Hypothalamus (tissue), 51 donors: ENCODE measurements at regions not wholly inside any gene's neighbourhood (a gene's known extent, or its start where the extent isn't known, plus 50 kb on each side); places are given as distances from the start of the nearest gene placed in this dataset.

ENCODE experiments used
- DNase-seq, 51 donors: peaks; one replicate each; lab custom pipeline; 2025; lab: John Stamatoyannopoulos, UW

DNA sequence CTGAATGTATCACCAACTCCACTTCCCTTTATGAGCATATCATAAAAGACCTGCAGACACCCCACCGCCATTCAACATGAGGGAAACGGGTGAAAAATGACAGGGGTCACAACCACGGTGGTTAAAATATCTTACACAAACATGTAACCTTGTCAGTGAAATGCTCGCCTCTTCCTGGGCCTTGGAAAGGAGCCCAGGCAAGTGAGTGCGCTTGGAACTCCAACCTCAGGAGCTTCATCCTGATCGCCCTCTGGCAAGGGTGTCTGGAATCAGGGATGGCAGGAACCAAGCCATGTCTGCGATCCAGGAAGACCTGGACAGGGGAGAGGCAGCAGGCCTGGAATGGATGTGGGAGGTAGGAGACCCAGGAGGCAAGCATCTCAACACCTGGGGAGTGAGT is 282.7 kb downstream of the GAS1 start:
- DNase-seq: no peak

DNA sequence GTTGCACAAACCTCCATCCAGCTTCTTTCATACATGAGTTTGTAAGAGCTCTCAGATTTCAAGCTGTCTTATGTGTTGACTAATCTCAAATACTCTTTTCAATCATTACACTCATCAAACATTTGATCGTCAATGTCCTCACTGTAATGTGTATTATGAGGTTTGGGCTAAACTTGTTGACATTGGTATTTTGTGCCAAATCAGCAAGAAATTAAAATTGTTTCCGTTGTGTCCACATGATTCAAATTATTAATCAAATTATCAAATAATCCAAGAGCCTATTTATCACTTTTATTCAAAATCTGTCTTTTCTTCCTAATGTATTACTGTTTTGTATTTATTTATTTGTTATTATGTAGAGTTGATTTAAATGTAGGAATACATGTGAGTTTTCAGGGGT is 283.4 kb downstream of the GAS1 start:
- DNase-seq: no peak

DNA sequence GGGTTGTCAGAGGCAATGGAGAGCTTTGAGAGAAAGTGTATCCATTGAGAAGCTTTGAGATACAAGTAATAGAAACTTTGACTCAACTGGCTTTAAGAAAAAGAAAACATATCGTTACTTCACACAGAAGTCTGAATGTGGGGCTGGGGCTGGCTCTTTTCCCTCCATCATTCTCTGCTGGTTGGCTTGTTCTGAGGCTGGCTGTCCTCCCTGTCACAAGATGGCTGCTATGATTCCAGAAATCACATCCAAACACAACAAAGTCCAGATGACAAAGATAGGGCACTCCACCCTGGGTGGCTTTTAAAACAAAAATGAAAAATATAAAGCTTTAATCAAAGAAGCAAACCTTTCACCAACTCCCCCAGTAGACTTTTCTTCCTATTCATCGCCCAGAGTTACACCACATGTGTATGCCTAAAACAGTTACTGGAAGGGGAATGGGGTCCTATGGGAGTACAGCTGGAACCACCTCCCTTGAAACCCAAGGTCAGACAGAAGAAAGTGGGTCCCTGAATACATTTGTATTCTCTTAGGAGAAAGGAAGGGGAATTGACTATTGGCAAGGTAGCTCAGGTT is 284.3 kb downstream of the GAS1 start:
- no peak for DNase-seq

DNA sequence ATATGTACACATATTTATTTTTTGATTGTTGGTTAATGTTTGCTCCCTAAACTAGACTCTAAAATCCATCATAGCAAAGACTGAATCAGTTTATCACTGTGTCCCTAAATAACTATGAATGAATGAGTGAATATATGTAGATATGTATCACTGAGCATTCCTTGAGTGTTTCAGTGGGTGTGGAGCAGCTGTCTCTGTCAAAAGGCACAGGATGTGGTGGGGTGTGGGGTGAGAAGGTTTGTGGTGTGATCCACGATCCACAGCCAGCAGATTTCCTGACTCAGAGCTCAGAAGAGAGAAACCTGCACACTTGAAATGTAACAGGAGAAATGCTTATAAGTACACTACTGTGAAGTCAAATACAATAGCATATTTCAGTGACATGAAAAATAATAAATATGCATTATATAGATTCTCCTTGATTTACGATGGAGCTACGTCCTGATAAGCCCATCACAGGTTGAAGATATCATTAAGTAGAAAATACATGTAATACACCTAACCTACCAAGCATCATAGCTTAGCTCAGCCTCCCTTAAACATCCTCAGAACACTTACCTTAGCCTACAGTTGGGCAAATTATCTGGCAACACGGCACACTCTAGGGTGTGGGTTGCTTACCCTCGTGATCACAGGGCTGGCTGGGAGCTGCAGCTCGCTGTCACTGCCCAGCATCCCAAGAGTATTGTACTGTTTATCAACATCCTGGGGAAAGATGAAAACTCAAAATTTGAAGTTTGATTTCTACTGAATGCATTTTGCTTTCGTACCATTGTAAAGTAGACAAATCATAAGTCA is 287.0 kb downstream of the GAS1 start:
- DNase-seq: peak in 1 of 51 donors; percentile 23

DNA sequence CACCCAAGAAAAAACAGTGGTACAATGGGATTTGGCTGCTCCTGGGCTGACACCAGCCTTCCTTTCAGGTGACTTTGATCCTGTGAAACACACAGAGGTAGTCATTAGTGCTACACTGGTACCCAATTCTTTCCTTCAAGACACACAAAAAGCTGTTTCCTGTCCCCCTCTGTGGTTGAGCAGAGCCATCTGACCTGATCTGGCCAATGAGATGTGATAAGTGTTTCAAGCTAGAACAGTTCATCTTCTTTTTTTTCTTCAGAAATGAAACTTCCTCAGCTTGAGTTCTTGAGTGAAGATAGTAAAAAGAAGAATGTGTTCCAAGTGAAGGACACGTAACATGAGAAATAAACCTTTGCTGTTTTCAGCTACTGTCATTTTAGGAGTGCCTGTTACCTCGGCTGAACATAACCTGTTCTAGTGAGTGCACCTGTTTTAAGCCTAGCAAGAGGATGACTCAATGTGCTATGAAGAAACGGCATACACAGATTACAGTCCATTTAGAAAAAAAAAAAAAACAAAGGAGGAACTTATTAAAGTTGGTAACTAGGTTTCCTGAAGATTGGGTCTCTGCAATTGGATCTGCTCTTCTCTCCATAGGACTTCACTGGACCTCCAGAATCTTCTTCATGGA is 287.8 kb downstream of the GAS1 start:
- DNase-seq: no peak

DNA sequence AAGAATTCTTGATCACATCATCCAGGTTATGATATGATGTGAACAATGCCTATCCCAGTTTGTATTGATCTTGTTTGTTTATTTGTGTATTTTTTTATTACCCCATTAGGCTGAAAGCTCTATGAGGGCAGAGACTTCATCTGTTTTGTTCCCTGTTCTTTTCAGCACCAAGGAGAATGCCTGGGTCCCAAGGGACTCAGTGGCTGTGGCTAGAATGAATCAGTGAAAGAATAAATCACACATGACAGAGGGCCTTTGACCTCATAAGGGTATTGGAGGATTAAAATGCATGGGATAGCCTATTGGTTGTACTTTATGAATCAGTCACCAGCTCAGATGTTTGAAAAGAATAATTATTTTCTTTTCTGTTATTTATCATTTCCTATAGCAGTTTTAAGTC is 292.2 kb downstream of the GAS1 start:
- DNase-seq: no peak

DNA sequence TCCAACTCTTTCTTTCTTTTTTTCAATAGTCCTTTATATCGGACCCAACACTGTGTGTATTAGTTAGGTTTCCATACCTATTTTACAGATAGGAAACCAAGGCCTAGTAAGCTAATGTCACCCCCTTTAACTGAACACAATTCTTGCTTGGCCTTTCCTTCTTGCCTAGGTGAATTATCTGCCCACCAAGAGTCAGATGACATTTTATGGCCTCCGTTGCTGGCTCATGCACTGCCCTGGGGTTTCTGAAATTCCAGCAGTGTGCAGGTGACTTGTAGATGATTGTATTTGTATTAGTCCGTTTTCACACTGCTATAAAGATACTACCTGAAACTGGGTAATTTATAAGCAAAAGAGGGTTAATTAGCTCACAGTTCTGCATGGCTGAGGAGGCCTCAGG is 293.8 kb downstream of the GAS1 start:
- DNase-seq: no peak

DNA sequence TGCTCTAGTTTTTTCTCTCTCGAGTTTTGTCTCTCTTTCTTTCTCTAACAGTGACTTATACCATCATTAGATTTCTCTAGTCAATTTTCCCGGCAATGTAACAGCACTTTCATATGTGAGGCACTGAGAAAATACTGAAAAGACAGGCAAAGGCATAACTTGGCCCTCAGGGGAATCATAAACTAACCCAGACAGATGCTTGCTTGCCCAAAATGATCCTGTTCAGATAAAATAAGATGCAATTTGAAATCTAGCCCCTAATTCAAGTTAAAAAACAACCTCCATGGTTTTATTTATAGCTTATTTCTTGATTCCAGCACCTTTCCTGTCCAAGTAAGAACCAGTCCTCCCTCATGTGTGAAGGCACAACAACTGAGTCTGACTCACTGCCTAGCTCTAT is 294.6 kb downstream of the GAS1 start:
- DNase-seq: no peak

DNA sequence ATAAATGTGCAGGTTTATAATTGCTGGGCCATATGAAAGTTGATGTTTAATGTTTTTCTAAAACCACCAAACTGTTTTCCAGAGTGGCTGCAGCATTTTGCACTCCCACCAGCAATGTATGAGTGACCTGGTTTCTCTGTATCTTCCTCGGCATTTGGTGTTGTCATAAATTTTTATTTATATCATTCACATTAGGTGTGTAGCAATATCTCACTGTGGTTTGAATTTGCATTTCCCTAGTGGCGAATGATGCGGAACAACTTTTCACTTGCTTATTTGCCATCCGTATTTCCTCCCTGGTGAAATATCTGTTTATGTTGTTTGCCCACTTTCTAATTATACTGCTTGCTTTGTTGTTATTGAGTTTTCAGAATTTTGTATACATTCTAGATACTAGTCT is 295.7 kb upstream of the TUT7 start:
- no peak for DNase-seq

DNA sequence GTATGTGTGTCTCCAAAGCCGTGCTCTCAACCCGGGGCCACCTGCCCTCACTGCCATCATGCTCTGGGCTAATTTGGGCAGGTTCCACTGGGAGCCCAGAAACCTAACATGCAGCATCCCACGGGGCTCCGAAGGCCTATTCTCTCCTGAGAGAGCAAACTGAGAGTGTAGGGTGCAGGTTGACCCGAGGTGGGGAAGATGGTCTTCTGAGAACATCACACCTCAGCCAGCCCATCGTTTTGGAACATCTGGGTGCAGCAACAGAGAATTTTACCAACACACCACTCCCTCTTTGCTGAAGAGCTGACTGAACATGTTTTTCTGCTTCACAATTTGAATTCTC is 294.6 kb upstream of the TUT7 start:
- no peak for DNase-seq

DNA sequence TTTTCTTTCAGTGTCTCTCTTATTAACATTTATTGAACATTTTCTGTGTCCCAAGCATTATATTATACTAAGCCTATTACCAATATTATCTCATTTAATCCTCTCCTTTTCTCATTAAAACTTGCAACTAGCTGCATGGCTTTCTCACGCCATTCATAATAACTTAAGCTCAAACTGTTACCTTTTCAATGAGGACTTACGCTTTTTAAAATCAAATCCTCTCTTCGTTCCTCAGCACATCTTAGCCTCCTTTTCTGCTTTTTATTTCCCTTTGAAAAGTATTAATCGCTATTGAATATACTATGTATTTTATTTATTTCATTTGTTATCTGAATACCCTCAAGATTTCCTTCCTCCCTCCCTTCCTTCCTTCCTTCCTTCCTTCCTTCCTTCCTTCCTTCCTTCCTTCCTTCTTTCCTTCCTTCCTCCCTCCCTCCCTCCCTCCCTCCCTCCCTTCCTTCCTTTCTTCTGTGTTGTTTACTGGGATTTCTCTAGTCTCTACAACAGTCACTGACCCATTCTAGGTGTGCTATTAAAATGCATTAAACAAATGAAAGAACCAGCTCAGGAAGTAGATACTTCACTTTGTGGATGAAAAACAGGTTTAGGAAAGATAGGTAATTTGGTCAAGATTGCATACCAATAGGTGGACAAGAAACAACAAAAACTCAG is 294.1 kb upstream of the TUT7 start:
- no peak for DNase-seq

DNA sequence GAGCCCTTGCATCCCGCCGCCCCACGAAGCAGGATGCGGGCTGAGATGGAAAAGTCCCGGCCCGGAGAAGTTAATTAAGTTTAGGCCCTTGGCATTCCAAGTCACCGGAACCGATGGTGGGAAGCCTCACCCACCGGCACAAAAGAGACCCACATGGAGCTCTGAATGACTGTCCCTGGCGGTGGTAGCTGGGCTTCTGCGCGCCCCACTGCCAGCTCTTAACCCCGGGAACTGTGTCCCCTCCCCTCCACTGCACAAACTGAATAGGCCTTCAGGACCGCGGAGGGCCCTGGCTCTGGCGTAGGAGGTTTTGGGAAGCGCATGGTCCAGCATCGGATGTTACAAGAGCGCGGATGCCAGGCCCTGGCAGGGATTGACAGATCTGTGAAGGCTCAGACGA is 291.1 kb upstream of the TUT7 start:
- DNase-seq: peak in 21 of 51 donors; percentile 3 to 40 (median 15)

DNA sequence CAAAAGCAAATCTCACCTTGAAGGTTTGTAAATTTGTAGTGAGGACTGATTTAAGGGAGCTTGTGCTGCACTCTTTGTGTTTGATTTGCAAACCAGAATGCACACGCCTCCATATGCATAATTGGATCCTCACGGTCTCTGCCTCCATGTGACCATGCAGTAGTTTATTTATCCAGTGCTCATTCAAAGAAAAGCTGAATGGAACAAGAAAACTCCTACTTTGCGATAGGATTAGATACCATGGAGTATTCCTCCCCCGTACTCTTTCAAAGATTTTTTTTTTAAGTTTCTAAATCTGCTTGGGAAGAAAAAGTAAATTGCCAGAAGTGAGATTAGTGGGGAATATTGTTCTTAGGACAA is 290.4 kb upstream of the TUT7 start:
- DNase-seq: no peak

DNA sequence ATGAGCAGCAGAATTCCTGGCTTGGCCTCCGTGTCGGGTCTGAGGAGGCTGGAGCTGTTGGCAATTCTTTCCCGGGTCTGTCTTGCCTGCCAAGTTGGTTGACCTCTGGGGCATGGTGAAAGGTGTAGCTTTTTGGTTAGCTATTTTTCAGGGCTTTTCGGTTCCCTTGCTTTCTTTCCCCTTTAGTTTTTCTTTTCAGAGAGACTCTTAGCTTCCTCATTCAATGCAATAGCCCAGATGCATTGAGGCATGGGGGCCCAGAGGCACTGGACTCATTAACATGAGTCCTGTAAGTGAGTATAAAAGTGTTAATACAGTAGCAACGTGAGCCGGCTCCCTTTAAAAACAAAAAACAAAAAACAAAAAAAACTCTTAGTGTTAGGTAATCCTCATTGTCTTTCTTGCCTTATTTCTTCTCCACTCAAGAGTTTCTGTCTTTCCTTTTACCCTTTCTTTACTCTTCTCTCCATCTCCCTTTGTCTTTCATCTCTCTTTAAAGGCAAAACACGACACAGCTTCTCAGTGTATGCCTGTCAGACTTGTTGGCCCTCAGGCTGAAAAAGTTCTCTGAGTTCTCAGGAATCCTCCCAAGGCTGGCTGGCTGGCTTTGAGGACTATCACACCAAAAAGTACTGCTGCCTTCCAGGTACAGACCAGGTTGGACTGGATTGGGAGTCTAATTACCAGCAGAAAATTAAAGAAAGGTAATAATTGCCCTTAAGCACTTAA is 289.9 kb upstream of the TUT7 start:
- no peak for DNase-seq

DNA sequence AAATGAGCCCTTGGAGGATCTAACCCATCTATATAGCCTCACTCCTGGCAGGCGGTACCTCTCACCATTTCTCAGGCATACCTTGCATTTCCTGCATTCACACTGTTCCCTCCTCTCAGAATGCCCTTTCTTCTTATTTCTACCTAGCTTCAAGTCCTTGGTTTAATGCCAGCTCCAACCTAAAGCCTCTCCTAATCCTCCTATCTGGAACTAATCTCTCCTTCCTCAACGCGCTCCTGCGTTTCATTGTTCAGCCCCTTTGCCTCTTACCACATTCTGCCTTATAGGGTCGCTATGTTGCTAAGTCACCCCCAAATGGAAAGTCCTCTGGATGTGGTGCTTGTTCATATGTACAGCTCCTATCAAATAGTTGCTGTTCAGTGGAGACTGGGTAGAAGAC is 288.5 kb upstream of the TUT7 start:
- DNase-seq: no peak

DNA sequence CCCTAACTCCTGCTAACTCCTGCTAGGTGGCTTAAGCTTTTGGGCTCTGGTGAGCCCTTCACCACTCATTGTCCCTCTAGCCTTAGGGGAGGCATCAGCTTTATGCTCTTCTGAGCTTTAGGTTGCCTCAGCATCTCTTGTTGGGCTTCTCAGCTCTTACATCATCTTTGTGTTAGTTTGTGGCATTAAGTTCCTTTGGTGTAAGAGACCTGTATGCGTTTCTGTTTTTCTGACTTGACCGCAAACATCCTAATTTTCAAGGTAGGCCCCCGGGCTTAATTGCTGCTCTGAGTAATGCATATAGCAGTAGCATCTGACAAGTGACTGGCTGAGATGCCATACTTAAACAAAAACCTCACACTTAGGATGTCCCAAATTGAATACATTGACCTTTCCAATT is 287.8 kb upstream of the TUT7 start:
- no peak for DNase-seq

DNA sequence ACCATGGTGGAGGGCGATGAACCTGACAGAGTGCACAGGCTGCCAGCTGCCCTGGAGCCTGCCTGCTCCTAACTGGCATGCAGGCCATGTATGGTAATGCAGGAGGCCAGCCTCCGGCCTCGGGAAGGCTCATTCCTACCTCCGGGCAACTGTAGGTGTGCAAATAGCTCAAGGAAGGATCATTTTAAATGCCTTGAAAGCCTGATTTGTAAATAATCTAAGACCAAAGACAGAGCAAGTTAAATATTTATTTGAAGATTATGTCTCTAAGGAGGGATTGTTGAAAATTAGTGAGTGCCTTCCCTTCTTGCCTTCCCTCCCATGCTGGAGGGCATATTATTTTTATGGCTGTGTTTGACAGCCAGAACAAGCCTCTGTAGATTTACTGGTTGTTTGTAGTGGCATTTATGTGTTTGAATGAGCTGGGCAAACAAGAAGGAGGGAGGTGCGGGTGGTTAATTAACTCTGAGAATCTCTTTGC is 285.7 kb upstream of the TUT7 start:
- no peak for DNase-seq

DNA sequence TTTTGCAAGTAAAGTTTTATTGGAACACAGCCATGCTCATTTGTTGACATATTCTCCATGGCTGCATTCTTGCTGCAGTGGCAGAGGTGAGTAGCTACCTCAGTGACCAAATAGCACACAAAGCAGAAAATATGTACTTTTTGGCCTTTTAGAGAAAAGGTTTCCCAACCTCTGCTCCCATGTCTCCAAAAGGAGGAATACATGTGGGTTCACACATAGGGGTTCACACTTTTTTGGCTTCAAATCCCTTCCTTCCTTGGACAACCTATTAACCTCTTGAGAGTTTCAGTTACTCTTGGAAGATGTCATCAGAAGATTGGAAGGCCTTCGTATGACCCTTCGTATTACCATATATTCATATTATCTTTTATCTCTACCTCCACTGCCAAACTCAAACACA is 285.1 kb upstream of the TUT7 start:
- DNase-seq: no peak

DNA sequence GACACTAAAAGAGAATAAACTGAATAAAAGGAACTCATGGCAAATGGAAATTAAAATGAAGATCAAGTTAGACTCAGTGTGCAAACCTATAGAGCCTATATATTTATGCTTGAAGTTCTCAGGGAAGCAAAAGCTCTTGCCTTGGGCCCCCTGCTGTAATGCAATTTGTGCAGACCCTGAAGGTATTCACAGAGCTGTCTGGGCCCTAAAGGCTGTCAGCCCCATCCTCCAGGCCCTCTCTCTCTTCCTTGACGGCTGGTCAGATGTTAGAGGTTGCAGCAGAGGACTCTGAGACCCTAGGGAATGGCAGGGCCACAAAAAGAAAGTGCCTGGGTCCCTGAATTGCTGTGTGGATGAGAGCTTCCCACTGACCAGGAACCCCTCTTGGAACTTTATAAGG is 283.9 kb upstream of the TUT7 start:
- no peak for DNase-seq

DNA sequence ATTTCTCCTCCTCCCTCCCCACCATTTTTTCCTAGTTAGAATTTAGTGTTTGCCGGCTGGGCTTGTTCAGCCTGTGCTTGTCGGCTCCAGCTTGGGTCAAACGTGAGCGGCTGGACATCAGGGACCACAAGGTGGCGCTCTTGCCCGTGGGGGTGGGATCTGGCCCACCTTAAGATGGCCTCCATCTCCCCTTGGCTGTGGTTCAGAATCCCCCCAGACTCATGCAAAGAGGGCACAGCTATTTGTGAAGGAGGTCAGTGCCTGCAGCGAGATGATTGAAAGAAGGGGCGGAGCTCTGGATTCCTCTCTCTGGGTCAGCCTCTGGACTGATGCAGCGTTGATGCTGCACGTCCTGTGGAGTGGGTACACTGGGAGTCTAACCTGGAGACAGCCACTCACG is 283.3 kb upstream of the TUT7 start:
- peak in 21 of 51 donors; percentile 2 to 55 (median 13) for DNase-seq

DNA sequence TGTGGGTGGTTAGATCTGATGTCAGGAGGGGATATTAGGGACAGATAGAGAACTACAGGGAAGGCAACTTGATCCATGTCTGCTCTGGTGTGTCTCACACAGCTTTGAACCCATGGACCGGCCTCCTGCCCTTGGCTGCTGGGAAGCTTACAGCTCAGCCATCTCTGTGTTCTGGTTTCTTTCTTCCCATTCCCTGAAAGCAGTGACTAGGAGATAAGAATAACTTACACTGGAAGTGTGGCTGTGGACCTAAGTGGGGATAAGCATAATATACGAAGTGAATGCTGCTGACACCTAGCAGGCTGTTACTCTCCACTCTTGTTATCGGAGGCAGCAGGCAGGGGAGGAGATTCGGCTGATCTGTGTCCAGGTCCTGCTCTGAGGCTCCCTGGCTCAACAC is 282.3 kb upstream of the TUT7 start:
- no peak for DNase-seq
